ENCODE measurements at regions not wholly inside any gene's neighbourhood (a gene's known extent, or its start where the extent isn't known, plus 50 kb on each side); places are given as distances from the start of the nearest gene placed in this dataset.

GRCh38 chr6:147136057-147136456 is 68.2 kb upstream of the STXBP5 start:
- ATAC-seq, result no peak

DNA sequence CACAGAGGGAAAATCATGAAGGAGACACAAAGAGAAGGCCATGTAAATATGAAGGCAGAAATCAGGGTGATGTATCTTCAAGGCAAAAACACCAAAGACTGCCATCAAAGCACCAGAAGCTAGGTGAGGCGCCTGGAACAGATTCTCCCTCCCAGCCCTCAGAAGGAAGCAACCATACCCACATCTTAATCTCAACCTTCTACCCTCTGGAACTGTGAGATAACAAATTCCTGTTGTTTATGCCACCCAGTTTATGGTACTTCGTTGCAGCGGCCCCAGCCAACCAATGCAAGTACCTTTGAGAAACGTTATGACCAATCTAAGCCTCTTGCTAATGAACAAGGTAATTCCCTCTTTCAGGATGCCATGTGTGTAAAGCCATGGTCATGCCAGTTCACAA is 66.2 kb upstream of the STXBP5 start:
- no peak for ATAC-seq

DNA sequence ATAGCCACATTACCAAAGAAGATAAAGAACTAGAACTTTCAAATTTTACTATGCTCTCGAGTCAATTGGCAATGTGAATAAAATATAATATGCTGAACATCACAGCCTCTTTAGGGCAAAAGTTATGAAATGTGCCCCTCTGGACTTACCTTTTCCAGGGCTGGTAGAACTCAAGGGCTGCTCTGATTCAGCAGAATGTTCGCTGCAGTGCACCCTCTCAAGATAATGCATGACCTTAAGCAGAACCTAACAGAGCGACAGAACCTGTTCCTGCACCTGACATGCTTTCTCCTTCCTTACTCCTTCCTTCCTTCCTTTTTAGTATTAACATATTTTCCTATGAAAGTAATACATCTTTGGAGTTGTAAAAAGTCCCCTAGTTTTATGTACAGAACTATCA is 65.4 kb upstream of the STXBP5 start:
- ATAC-seq, result no peak

- no peak for ATAC-seq
Measured at GRCh38 chr6:147141711-147142308, 62.4 kb upstream of the STXBP5 start.

- no peak for ATAC-seq
Measured at GRCh38 chr6:147142684-147143245, 61.5 kb upstream of the STXBP5 start.

DNA sequence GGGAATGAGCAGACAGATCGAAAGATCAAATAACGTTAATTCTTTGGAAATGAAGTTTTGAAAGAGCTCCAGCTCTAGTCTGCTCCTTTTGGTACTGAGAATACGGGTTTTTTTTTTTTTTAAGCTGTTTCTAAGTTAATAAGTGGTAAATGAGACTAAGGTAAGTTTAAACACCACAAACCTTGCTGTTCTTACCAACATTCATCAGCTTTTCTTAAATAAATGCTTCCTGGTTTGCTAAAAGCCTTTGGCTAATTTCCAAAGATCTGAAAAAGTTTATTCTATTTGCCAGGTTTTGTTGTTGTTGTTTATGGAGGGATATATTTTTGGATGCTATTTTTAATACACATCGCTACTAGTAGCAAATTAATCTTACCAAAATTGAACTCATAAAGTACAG is 55.1 kb upstream of the STXBP5 start:
- ATAC-seq, result no peak

DNA sequence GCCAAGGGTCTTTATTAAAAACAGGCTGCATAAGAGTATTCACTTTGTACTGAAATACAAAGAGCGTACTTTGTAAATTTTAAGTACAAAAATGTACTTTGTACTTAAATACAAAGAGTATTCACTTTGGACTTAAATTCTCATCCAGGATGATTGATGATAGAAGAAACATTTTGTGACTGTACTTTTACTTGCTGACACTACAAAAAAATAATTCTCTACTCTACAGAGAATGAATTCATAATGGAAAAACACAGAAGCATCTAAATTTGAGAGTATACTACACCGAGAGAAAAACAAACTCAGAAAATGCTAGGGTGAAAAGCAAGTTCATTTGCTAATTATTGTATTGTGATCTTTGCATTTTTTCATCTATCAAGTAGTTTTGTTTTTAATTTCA is 54.4 kb upstream of the STXBP5 start:
- ATAC-seq, result no peak

GRCh38 chr6:147150293-147150692 is 53.9 kb upstream of the STXBP5 start:
- ATAC-seq, result no peak

All from activated CD4-positive, CD25-positive, alpha-beta regulatory T cell treated with anti-CD3 and anti-CD28 coated beads, Interleukin-2, amount 50 U/mL, for 24 hours (primary cell).